Activated CD4-positive, alpha-beta T cell treated with anti-CD3 and anti-CD28 coated beads, Interleukin-2, amount 50 U/mL, for 24 hours (primary cell): ENCODE measurements at regions not wholly inside any gene's neighbourhood (a gene's known extent, or its start where the extent isn't known, plus 50 kb on each side); places are given as distances from the start of the nearest gene placed in this dataset.
"Not testable (repeated sequence)": the region's sequence is repeated elsewhere in the genome, so short reads cannot be mapped to it uniquely, and the experiment has no call there.

Source experiments
- DNase-seq, 2 donors: peaks; one replicate each; pipeline ENCODE4 v3.0.0-alpha.2; 2020; ENCODE audit warnings: low read depth in 1 of 2, low spot score in 1 of 2

- no peak for DNase-seq
Measured at GRCh38 chr5:7207979-7208378, 188.0 kb upstream of the ADCY2 start.

DNA sequence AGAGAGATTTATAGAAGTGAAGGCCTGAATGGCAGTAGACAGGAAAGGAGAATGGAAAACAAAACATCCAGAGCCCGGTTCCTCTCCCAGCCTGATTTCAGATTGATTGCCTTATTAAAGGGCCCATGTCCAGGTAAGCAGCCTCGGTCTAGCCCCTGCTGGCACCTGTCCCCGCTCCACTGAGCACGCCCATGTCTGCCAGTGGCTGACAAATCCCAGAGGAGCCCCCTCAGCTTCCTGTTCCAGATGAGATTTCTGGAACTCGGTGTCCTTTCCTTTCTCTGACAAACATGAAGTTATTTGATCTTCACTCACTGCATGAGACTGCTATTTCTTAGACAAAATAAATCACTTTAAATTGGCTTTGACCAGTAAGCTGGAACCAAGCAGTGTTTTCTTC lies 187.0 kb upstream of the ADCY2 start:
- DNase-seq: no peak

DNA sequence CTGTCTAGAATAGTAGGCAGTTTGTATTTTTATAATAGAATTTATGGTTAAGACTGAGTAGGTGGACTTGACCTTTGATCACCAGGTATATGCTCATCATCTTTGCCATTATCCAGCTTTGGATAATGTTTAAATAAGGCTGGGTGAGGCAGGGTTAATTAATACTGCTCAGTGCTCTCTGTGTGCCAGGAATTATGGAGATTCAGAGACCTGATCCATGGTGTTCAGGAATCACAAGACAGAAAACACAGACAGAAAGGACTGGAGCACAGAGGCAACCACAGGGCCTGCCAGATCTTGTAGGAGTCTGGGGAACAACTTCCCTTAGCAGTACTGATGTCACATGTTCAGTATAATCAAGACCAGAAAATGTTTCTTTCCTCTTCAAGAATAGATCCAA lies 186.3 kb upstream of the ADCY2 start:
- no peak for DNase-seq

DNA sequence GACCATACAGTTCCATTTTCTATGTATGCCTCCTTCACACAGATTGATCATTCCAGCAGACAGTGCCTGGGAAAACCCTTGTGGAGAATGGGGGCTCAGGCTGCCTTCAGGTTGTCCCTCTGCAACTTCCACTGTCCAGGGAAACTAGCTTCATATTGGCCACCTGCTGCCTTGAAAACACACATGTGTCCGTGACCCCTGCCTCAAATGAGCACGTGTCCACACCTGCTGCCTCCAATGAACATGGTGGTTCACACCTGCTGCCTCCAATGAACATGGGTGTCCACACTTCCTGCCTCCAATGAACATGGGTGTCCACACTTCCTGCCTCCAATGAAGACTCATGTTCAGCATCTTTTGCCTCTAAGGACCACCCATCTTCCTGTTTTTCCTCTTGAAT lies 185.4 kb upstream of the ADCY2 start:
- DNase-seq: no peak

DNA sequence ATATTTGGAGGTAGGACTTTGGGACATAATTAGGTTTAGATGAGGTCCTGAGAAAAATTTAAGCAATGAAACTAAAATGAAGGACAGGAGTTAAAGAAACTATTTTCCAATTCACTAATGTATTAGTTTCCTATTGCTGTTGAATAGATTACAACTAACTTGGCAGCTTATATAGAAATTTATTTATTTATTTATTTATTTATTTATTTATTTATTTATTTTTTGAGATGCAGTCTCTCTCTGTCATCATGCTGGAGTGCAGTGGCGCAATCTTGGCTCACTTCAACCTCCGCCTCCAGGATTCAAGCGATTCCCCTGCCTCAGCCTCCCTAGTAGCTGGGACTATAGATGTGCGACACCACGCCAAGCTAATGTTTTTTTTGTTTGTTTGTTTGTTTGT lies 182.4 kb upstream of the ADCY2 start:
- no peak for DNase-seq

DNA sequence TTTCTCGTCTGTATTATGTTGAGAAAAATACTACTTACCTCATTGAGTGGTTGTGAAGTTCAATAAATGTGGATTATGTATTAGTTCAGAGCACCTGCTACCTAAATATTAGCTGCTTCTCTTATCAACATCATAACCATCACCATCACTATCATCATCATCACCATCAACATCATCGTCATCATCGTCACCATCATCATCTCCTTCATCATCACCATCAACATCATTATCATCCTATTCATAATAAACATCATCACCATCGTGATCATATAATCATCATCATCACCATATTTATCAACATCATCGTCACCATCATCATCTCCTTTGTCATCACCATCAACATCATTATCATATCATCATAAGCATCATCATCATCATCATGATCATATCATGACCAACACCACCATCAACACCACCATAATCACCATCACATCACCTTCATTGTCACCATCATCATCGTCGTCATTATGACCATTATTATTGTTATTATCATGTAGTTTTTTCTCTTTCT lies 181.0 kb upstream of the ADCY2 start:
- DNase-seq: no peak

GRCh38 chr5:7218141-7218540 lies 177.8 kb upstream of the ADCY2 start:
- no peak for DNase-seq

DNA sequence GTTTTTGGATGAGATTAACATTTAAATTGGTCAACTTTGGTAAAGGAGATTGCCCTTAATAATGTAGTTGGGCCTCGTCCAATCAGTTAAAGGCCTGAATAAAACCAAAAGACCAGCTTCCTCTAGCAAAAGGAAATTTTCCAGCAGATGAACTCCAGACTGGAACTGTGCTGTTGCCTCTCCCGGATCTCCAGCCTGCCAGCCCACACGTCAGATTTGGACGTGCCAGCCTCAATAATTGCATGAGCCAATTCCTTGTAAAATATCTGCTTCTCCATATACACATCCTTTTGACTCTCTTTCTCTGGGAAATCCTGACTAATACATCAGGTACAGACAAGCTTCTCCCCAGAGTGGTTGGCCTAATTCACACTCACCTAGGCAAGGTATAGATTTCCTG lies 175.8 kb upstream of the ADCY2 start:
- DNase-seq: no peak

GRCh38 chr5:7221041-7221440 lies 174.9 kb upstream of the ADCY2 start:
- DNase-seq: no peak

DNA sequence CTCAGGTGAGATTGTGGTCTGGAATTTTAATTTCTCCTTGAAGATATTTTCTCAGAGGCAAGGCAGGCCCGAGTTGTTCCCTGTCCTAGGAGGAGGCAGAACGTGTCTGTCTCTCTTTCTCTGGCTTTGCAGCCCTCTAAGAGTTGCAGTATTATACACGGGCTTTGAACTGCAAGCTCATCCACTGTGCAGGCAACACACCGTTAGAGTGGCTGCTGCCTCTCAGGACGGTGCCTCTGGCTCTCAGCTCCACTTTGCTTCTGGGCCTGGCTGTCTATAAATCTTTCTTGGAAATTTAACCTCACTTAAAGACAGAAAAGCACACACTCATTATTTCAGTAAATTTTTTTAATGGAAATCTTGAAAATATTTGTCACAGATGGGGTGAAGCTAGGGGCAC lies 170.1 kb upstream of the ADCY2 start:
- DNase-seq: no peak

- DNase-seq: no peak
Measured at GRCh38 chr5:7242118-7242710, 153.7 kb upstream of the ADCY2 start.

- DNase-seq: no peak
Measured at GRCh38 chr5:7244208-7244607, 151.7 kb upstream of the ADCY2 start.

DNA sequence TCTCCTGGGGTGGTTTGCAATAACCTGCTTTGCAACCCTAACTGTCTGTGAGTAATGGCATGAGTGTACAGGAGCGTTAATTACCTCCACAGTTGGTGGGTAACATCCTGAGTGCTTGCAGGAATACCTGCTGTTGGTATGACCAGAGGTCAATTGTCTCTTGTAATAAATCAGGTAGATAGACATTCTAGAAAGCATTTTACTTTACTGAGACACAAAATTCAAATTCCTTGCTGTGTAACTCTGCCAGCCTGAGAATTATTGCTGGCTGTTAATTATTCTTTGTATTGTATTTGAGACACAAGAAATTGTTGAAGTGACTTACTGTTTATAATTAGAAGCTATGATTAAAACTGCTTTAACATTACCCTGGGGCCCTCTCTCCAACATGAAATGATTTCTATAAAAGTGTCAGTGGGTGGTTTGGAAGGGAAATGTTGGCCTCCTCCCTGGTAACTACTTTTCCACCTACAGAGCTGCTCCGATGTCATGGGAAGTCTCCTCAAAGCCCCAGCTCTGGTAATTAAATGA lies 150.8 kb upstream of the ADCY2 start:
- DNase-seq: no peak

GRCh38 chr5:7246287-7246686 lies 149.7 kb upstream of the ADCY2 start:
- DNase-seq: no peak

- DNase-seq: no peak
Measured at GRCh38 chr5:7250004-7250403, 145.9 kb upstream of the ADCY2 start.

DNA sequence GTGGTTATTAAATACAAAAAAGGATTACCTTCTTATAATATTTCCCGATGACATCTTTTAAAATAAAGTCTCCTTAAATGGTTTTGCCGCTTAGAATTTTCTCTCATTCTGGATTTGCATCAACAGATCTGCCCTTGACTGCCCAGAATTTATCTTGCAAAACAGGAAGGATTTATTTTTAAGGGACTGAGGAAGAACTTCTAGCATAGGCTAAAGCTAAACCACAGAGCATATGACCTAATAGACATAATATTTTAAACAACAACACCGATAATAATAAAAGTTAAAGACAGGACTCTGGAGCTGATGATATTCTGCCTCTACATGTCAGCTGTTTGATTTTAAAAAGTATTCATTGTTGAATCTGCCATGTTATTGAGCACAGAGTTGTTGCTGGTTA lies 145.3 kb upstream of the ADCY2 start:
- DNase-seq: no peak

DNA sequence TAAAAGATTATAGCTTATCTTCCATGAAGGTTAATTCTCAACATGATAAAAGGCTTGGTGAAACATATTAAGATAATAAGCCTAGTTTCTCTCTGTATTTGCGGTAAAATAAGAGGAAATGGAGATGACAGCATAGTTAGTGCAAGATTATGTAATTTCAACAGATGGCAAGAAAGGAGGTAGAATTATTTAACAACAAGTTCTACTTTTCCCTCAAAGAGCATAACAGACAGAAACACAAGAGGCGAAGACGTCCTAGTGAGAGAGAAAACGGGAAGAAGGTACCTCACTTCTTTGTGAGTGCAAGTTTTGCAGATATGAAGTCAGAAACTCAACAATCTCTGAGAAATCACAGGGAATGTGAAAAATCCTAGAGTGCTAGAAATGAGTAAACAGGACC lies 144.8 kb upstream of the ADCY2 start:
- DNase-seq: no peak

DNA sequence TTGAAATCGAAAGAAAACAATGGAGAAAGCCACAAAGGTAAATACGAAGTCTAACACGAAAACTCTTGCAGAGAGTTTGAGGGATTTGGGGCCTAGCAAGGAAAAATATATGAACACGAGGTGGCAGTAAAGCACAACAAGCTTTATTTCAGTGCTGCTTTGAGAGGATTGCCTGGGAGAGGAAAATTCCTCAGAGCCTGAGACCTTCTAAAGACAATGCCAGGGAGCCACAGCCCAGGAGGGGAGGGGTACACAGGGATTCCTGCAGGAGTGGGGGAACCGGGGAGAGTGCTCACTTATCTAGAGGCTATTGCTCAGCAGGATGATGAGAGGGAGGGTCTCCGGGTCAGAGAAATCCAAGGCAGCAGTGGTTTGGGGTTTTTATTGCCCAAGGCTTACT lies 134.9 kb upstream of the ADCY2 start:
- DNase-seq: no peak

DNA sequence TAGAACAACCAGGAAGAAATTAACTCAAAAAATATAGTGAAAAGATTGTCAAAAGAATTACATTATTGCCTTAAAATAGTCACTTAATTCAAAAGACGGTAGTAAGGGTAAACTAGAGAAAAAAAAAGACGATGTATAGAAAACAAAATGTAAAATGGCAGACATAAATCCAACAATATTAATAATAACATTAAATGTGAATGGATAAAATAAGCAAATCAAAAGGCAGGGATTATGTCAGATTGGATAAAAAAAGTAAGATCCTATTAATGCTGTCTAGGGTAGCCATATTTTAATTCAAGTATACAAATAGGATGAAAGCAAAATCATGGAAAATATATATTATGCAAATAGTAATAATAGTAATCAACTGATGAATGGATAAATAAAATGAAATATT lies 134.0 kb upstream of the ADCY2 start:
- DNase-seq: no peak

- DNase-seq: not testable (repeated sequence)
Measured at GRCh38 chr5:7263398-7264015, 132.4 kb upstream of the ADCY2 start.

DNA sequence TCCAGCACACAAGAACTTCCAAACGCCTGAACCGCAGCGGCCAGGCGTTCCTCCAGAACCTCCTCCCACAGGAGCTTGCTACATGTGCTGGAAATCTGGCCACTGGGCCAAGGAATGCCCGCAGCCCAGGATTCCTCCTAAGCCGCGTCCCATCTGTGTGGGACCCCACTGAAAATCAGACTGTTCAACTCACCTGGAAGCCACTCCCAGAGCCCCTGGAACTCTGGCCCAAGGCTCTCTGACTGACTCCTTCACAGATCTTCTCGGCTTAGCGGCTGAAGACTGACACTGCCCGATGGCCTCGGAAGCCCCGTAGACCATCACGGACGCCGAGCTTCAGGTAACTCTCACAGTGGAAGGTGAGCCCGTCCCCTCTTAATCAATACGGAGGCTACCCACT lies 130.2 kb upstream of the ADCY2 start:
- not testable (repeated sequence) for DNase-seq

- not testable (repeated sequence) for DNase-seq
Measured at GRCh38 chr5:7268722-7269121, 127.2 kb upstream of the ADCY2 start.
